Liver (tissue), 3 donors: ENCODE measurements at regions not wholly inside any gene's neighbourhood (a gene's known extent, or its start where the extent isn't known, plus 50 kb on each side); places are given as distances from the start of the nearest gene placed in this dataset.

Experiments
- RAD21 ChIP-seq, 2 donors: IDR thresholded peaks; 2 replicates each; pipeline ENCODE4 v1.6.1; 2016; ENCODE audit warnings: antibody characterized with exemption in 2 of 2, mild to moderate bottlenecking in 2 of 2
- SP1 ChIP-seq: IDR thresholded peaks from 2 replicates; pipeline ENCODE4 v1.6.1; 2018; ENCODE audit warnings: antibody characterized with exemption, mild to moderate bottlenecking
- TAF1 ChIP-seq: conservative IDR thresholded peaks from 2 replicates; pipeline ENCODE4 v1.6.1; 2016; ENCODE audit warnings: antibody characterized with exemption, mild to moderate bottlenecking
- TF ChIP-seq, protein P1 (sequence below): fragments of 150-350 bp; IDR thresholded peaks from 2 replicates; pipeline ENCODE4 v1.5.1; 2017; ENCODE audit warnings: improper control_type of control experiment, low read depth, low read length; ENCODE audit not compliant: missing input control
- TF ChIP-seq, protein P2 (sequence below): IDR thresholded peaks from 2 replicates; pipeline ENCODE4 v1.6.1; 2016; ENCODE audit warnings: antibody characterized with exemption
- TF ChIP-seq, protein P3 (sequence below): IDR thresholded peaks from 2 replicates; pipeline ENCODE4 v1.6.1; 2016; ENCODE audit warnings: antibody characterized with exemption, mild to moderate bottlenecking
- donor health status: healthy.
- donor health status: healthy.

DNA sequence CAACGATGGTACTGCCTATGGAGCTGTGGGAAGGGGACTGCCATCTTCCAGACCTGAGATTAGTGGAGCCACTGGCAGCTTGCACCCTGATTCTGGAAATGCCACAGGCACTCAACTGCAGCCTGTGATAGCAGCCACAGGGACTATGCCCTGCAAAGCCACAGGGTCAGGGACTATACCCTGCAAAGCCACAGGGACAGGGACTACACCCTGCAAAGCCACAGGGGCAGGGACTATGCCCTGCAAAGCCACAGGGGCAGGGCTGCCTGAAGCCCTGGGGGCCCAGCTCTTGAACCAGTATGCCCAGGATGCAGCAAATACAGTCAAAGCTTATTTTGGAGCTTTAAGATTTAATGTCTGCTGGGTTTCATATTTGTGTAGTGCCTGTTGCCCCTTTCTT, 346.6 kb downstream of the C6orf118 start:
- TF ChIP-seq, protein P1, sequence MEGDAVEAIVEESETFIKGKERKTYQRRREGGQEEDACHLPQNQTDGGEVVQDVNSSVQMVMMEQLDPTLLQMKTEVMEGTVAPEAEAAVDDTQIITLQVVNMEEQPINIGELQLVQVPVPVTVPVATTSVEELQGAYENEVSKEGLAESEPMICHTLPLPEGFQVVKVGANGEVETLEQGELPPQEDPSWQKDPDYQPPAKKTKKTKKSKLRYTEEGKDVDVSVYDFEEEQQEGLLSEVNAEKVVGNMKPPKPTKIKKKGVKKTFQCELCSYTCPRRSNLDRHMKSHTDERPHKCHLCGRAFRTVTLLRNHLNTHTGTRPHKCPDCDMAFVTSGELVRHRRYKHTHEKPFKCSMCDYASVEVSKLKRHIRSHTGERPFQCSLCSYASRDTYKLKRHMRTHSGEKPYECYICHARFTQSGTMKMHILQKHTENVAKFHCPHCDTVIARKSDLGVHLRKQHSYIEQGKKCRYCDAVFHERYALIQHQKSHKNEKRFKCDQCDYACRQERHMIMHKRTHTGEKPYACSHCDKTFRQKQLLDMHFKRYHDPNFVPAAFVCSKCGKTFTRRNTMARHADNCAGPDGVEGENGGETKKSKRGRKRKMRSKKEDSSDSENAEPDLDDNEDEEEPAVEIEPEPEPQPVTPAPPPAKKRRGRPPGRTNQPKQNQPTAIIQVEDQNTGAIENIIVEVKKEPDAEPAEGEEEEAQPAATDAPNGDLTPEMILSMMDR: no peak
- TF ChIP-seq, protein P2, sequence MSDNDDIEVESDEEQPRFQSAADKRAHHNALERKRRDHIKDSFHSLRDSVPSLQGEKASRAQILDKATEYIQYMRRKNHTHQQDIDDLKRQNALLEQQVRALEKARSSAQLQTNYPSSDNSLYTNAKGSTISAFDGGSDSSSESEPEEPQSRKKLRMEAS: no peak
- TF ChIP-seq, protein P3, sequence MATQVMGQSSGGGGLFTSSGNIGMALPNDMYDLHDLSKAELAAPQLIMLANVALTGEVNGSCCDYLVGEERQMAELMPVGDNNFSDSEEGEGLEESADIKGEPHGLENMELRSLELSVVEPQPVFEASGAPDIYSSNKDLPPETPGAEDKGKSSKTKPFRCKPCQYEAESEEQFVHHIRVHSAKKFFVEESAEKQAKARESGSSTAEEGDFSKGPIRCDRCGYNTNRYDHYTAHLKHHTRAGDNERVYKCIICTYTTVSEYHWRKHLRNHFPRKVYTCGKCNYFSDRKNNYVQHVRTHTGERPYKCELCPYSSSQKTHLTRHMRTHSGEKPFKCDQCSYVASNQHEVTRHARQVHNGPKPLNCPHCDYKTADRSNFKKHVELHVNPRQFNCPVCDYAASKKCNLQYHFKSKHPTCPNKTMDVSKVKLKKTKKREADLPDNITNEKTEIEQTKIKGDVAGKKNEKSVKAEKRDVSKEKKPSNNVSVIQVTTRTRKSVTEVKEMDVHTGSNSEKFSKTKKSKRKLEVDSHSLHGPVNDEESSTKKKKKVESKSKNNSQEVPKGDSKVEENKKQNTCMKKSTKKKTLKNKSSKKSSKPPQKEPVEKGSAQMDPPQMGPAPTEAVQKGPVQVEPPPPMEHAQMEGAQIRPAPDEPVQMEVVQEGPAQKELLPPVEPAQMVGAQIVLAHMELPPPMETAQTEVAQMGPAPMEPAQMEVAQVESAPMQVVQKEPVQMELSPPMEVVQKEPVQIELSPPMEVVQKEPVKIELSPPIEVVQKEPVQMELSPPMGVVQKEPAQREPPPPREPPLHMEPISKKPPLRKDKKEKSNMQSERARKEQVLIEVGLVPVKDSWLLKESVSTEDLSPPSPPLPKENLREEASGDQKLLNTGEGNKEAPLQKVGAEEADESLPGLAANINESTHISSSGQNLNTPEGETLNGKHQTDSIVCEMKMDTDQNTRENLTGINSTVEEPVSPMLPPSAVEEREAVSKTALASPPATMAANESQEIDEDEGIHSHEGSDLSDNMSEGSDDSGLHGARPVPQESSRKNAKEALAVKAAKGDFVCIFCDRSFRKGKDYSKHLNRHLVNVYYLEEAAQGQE: no peak
- TF ChIP-seq RAD21 (IDR thresholded peaks at IDR 0.05) (no peak), SP1 (no peak), TAF1 (no peak)
